Tibial artery (tissue), 4 donors: ENCODE measurements at regions not wholly inside any gene's neighbourhood (a gene's known extent, or its start where the extent isn't known, plus 50 kb on each side); places are given as distances from the start of the nearest gene placed in this dataset.

Experiments used
- DNase-seq, 2 donors: peaks; one replicate each; pipeline ENCODE4 v3.0.0-alpha.2; 2019
- H3K27ac ChIP-seq, 2 donors: fragments of 200-600 bp; sonication (generic) in 1 of 2; 1 replicate in 1 of 2; 2 replicates in 1 of 2; pipeline ENCODE4 v1.5.1; 2018 to 2019; ENCODE audit warnings: mild to moderate bottlenecking in 1 of 2
- H3K27me3 ChIP-seq, 2 donors: fragments of 200-600 bp; sonication (generic) in 1 of 2; one replicate each; pipeline versions ENCODE4 v1.5.1 to v1.6.0; 2016 to 2019
- H3K36me3 ChIP-seq, 3 donors: fragments of 200-600 bp; sonication (generic) in 2 of 3; one replicate each; pipeline ENCODE4 v1.5.1; 2016 to 2019; ENCODE audit warnings: mild to moderate bottlenecking in 2 of 3
- H3K4me1 ChIP-seq, 4 donors: fragments of 200-600 bp; sonication (generic) in 2 of 4; 1 replicate in 3 of 4; 2 replicates in 1 of 4; pipeline ENCODE4 v1.5.1; 2016 to 2019
- H3K4me3 ChIP-seq, 2 donors: fragments of 200-600 bp; sonication (generic) in 1 of 2; 1 replicate in 1 of 2; 2 replicates in 1 of 2; pipeline ENCODE4 v1.5.1; 2018 to 2019; ENCODE audit warnings: mild to moderate bottlenecking in 2 of 2
- H3K9me3 ChIP-seq, 3 donors: fragments of 200-600 bp; sonication (generic) in 1 of 3; one replicate each; pipeline ENCODE4 v1.5.1; 2016 to 2019
- intact Hi-C: fragments of 100-400 bp; cut with DNase I; formaldehyde crosslinking; loops from one replicate; pipeline ENCODE4 v1.15.0; 2023; ENCODE audit warnings: low total_unique reads
- TF ChIP-seq, protein P1 (sequence below), 2 experiments: fragments of 200-600 bp in 1 of 2; fragments of 450-650 bp in 1 of 2; IDR thresholded peaks; one replicate each; pipeline ENCODE4 v1.5.1; 2017 to 2019; ENCODE audit warnings: antibody characterized with exemption in 2 of 2, mild to moderate bottlenecking in 1 of 2, moderate library complexity in 1 of 2

GRCh38 chr6:15822835-15823234 is 160.0 kb upstream of the DTNBP1 start:
- Histone ChIP-seq H3K27me3 (no peaks in the 10 kb centered on the region), H3K27ac (no peak overlapping the region), H3K4me1 (no peaks in the 10 kb centered on the region), H3K4me3 (no peak overlapping the region), H3K36me3 (no peaks in the 10 kb centered on the region), H3K9me3 (no peaks in the 10 kb centered on the region)
- DNase-seq, result no peak
- TF ChIP-seq, protein P1, sequence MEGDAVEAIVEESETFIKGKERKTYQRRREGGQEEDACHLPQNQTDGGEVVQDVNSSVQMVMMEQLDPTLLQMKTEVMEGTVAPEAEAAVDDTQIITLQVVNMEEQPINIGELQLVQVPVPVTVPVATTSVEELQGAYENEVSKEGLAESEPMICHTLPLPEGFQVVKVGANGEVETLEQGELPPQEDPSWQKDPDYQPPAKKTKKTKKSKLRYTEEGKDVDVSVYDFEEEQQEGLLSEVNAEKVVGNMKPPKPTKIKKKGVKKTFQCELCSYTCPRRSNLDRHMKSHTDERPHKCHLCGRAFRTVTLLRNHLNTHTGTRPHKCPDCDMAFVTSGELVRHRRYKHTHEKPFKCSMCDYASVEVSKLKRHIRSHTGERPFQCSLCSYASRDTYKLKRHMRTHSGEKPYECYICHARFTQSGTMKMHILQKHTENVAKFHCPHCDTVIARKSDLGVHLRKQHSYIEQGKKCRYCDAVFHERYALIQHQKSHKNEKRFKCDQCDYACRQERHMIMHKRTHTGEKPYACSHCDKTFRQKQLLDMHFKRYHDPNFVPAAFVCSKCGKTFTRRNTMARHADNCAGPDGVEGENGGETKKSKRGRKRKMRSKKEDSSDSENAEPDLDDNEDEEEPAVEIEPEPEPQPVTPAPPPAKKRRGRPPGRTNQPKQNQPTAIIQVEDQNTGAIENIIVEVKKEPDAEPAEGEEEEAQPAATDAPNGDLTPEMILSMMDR (IDR thresholded peaks at IDR 0.05), result no peak
- intact Hi-C loops, result no loop called here

DNA sequence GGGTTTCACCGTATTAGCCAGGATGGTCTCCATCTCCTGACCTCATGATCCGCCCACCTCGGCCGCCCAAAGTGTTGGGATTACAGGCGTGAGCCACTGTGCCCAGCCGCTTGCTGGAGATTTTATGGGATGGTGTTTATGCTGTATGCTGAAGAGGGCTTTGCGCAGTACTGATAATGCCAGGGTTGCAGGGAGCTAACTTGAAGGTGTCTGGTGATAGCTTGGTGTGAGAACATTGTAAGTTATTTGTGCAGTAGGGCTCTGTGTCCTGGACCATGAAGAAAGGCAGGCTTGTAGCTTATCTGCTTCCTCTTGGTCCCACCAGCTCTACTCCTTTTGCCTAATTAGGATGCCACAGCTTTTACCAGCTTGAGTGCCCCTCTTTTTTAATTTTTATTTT is 157.0 kb upstream of the DTNBP1 start:
- Histone ChIP-seq H3K27me3 (no peaks in the 10 kb centered on the region), H3K4me1 (no peaks in the 10 kb centered on the region), H3K4me3 (no peak overlapping the region), H3K27ac (no peak overlapping the region), H3K9me3 (no peaks in the 10 kb centered on the region), H3K36me3 (no peaks in the 10 kb centered on the region)
- intact Hi-C loops, result no loop called here
- no peak for DNase-seq
- TF ChIP-seq, protein P1 (IDR thresholded peaks at IDR 0.05), result no peak

DNA sequence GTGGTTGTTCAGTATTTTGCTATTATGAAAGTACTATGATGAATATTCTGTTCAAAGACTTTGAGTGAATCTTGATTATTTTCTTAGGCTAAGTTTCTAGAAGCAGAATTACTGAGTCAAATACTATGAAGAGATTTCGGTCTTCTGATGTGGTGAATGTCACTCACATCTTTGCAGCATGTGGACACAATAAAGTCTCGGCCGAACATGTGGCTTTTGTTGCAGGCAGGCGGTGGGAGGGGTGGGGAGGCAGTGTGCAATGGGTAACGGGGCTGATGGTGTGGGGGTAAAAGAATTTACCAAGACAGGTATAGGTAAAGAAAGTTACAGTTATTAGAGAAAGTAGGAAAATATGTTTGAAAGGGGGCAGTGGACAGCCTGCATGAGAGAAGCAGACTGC is 156.4 kb upstream of the DTNBP1 start:
- H3K27me3 ChIP-seq, result no peaks in the 10 kb centered on the region
- no peak overlapping the region for H3K4me3 ChIP-seq
- DNase-seq, result no peak
- TF ChIP-seq, protein P1 (IDR thresholded peaks at IDR 0.05), result no peak
- H3K9me3 ChIP-seq, result no peaks in the 10 kb centered on the region
- intact Hi-C loops, result no loop called here
- H3K27ac ChIP-seq, result no peak overlapping the region
- H3K36me3 ChIP-seq, result no peaks in the 10 kb centered on the region
- H3K4me1 ChIP-seq, result no peaks in the 10 kb centered on the region

GRCh38 chr6:15818491-15818890 is 155.7 kb upstream of the DTNBP1 start:
- no peak for DNase-seq
- Histone ChIP-seq H3K9me3 (no peaks in the 10 kb centered on the region), H3K4me3 (no peak overlapping the region), H3K27ac (no peak overlapping the region), H3K4me1 (no peaks in the 10 kb centered on the region), H3K27me3 (no peaks in the 10 kb centered on the region), H3K36me3 (no peaks in the 10 kb centered on the region)
- TF ChIP-seq, protein P1 (IDR thresholded peaks at IDR 0.05), result no peak
- intact Hi-C loops, result no loop called here

- Histone ChIP-seq H3K27me3 (no peaks in the 10 kb centered on the region), H3K27ac (no peak overlapping the region), H3K4me1 (no peaks in the 10 kb centered on the region), H3K36me3 (no peaks in the 10 kb centered on the region), H3K4me3 (no peak overlapping the region), H3K9me3 (no peaks in the 10 kb centered on the region)
- DNase-seq, result no peak
- TF ChIP-seq, protein P1 (IDR thresholded peaks at IDR 0.05), result no peak
- intact Hi-C loops, result no loop called here
Measured at GRCh38 chr6:15818044-15818443, 155.2 kb upstream of the DTNBP1 start.

DNA sequence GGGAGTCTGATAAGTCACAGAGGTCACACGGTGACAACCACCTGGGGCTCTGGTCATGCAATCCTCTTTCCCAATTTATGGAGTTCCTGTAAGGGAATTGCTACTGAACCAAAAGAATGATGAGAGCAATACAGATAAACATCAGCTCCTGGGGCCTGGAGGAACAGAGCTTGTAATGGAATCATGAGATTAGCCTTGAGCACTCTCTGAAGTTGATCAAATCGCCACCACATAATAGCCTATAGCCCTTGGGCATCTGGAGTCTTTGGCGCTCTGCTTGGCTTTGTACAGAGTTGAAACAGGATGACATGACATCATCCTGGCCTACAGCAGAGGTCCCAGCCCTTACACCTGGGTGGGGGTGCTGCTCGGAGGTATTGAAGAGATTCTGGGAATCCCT is 154.3 kb upstream of the DTNBP1 start:
- Histone ChIP-seq H3K9me3 (no peaks in the 10 kb centered on the region), H3K27me3 (no peaks in the 10 kb centered on the region), H3K4me1 (no peaks in the 10 kb centered on the region), H3K4me3 (no peak overlapping the region), H3K27ac (no peak overlapping the region), H3K36me3 (no peaks in the 10 kb centered on the region)
- intact Hi-C loops, result no loop called here
- DNase-seq, result no peak
- TF ChIP-seq, protein P1 (IDR thresholded peaks at IDR 0.05), result no peak
